ENCODE measurements at regions not wholly inside any gene's neighbourhood (a gene's known extent, or its start where the extent isn't known, plus 50 kb on each side); places are given as distances from the start of the nearest gene placed in this dataset.
"Not testable (repeated sequence)": the region's sequence is repeated elsewhere in the genome, so short reads cannot be mapped to it uniquely, and the experiment has no call there.

- CTCF ChIA-PET, result no interaction called here
Observed at GRCh38 chr6:119830494-119831295, 481.1 kb upstream of the MAN1A1 start.

GRCh38 chr6:119830069-119830468 is 480.5 kb upstream of the MAN1A1 start:
- POLR2A ChIA-PET, result no interaction called here
- Histone ChIP-seq H3K27me3 (ENCODE audit: control insufficient read depth, insufficient read depth, low read length) (no peaks in the 10 kb centered on the region), H3K36me3 (ENCODE audit: control insufficient read depth, insufficient read depth, low read length) (no peaks in the 10 kb centered on the region), H3K4me3 (ENCODE audit: low read depth, low read length) (no peak overlapping the region)
- no peak for TF ChIP-seq CTCF (IDR thresholded peaks at IDR 0.05; ENCODE audit: insufficient read depth, low read depth, low read length)
- CTCF ChIA-PET, result no interaction called here
- no peak for DNase-seq (ENCODE audit: low read depth)

More at GRCh38 chr6:119830494-119831295, 481.1 kb upstream of the MAN1A1 start:
- Histone ChIP-seq H3K27me3 (ENCODE audit: control insufficient read depth, insufficient read depth, low read length) (no peaks in the 10 kb centered on the region), H3K36me3 (ENCODE audit: control insufficient read depth, insufficient read depth, low read length) (no peaks in the 10 kb centered on the region), H3K4me3 (ENCODE audit: low read depth, low read length) (no peak overlapping the region)
- DNase-seq (ENCODE audit: low read depth), result no peak
- TF ChIP-seq CTCF (IDR thresholded peaks at IDR 0.05; ENCODE audit: insufficient read depth, low read depth, low read length), result no peak
- POLR2A ChIA-PET, result no interaction called here

GRCh38 chr6:119829499-119829898 is 479.9 kb upstream of the MAN1A1 start:
- POLR2A ChIA-PET; H3K4me3 ChIP-seq (ENCODE audit: low read depth, low read length); H3K36me3 ChIP-seq (ENCODE audit: control insufficient read depth, insufficient read depth, low read length); DNase-seq (ENCODE audit: low read depth); H3K27me3 ChIP-seq (ENCODE audit: control insufficient read depth, insufficient read depth, low read length): not testable (repeated sequence)
- CTCF ChIA-PET, result interaction anchor here (0.5 kb wide), 1 partner anchor 454 kb away, joined by 3 read pairs; no protein-coding TSS in a partner anchor

- no peak overlapping the region for H3K4me3 ChIP-seq (ENCODE audit: low read depth, low read length)
- ChIA-PET CTCF (interaction anchor here (0.5 kb wide), 1 partner anchor 454 kb away, joined by 3 read pairs; no protein-coding TSS in a partner anchor), POLR2A (no interaction called here)
- no peak for TF ChIP-seq CTCF (IDR thresholded peaks at IDR 0.05; ENCODE audit: insufficient read depth, low read depth, low read length)
- H3K36me3 ChIP-seq (ENCODE audit: control insufficient read depth, insufficient read depth, low read length), result no peaks in the 10 kb centered on the region
- DNase-seq (ENCODE audit: low read depth), result no peak
- no peaks in the 10 kb centered on the region for H3K27me3 ChIP-seq (ENCODE audit: control insufficient read depth, insufficient read depth, low read length)
Observed at GRCh38 chr6:119829006-119829405, 479.4 kb upstream of the MAN1A1 start.

GRCh38 chr6:119821380-119821779 is 471.8 kb upstream of the MAN1A1 start:
- TF ChIP-seq CTCF (IDR thresholded peaks at IDR 0.05; ENCODE audit: insufficient read depth, low read depth, low read length), result no peak
- no peak for DNase-seq (ENCODE audit: low read depth)
- H3K27me3 ChIP-seq (ENCODE audit: control insufficient read depth, insufficient read depth, low read length), result no peaks in the 10 kb centered on the region
- no peak overlapping the region for H3K4me3 ChIP-seq (ENCODE audit: low read depth, low read length)
- no peaks in the 10 kb centered on the region for H3K36me3 ChIP-seq (ENCODE audit: control insufficient read depth, insufficient read depth, low read length)
- ChIA-PET POLR2A (no interaction called here), CTCF (no interaction called here)

- no peak overlapping the region for H3K4me3 ChIP-seq (ENCODE audit: low read depth, low read length)
- DNase-seq (ENCODE audit: low read depth), result no peak
- H3K27me3 ChIP-seq (ENCODE audit: control insufficient read depth, insufficient read depth, low read length), result no peaks in the 10 kb centered on the region
- ChIA-PET CTCF (no interaction called here), POLR2A (no interaction called here)
- no peaks in the 10 kb centered on the region for H3K36me3 ChIP-seq (ENCODE audit: control insufficient read depth, insufficient read depth, low read length)
- no peak for TF ChIP-seq CTCF (IDR thresholded peaks at IDR 0.05; ENCODE audit: insufficient read depth, low read depth, low read length)
Observed at GRCh38 chr6:119818876-119819275, 469.3 kb upstream of the MAN1A1 start.
